ENCODE measurements at regions not wholly inside any gene's neighbourhood (a gene's known extent, or its start where the extent isn't known, plus 50 kb on each side); places are given as distances from the start of the nearest gene placed in this dataset.

GRCh38 chr11:70672991-70673653 is 274.8 kb downstream of the CTTN start:
- no peak for DNase-seq (ENCODE audit: low read depth)

GRCh38 chr11:70674605-70675004 is 276.3 kb downstream of the CTTN start:
- DNase-seq (ENCODE audit: low read depth) = no peak

- no peak for DNase-seq (ENCODE audit: low read depth)
Measured at GRCh38 chr11:70675697-70676374, 277.5 kb downstream of the CTTN start.

DNA sequence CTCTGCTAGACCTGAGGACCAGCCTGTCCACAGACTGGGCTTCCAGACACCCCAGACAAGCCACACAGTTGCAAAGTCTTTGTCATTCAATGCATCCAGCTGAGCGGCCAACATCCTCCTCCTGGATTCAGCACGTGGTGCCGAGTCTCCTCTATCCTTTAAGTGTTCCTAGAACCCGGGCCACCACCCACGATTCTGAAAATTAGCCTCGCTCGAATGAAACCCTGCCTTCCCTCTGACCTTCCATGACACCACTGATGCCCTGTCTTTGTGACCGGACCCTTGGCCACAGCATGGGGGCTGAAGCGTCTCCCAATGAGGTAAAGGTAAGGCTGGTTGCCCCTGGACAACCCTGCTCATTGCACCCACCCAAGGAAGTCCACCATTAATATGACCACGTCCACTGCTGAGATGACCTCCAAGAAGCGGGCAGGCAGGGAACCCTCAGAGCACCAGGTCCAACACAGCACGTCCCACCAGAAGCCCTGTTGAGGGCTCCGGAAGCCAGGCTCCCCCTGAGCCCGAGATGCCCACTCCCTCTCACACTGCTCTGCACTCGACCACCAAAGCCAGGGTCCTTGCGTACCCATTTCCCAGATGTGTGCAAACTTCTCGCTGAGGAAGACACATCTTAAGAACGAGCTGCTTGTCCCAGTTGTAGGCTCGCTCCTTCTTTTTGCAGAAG is 279.0 kb downstream of the CTTN start:
- DNase-seq (ENCODE audit: low read depth) = no peak

- no peak for DNase-seq (ENCODE audit: low read depth)
Measured at GRCh38 chr11:70678931-70679900, 280.9 kb downstream of the CTTN start.

GRCh38 chr11:70680781-70681281 is 282.5 kb downstream of the CTTN start:
- DNase-seq (ENCODE audit: low read depth) = no peak

DNA sequence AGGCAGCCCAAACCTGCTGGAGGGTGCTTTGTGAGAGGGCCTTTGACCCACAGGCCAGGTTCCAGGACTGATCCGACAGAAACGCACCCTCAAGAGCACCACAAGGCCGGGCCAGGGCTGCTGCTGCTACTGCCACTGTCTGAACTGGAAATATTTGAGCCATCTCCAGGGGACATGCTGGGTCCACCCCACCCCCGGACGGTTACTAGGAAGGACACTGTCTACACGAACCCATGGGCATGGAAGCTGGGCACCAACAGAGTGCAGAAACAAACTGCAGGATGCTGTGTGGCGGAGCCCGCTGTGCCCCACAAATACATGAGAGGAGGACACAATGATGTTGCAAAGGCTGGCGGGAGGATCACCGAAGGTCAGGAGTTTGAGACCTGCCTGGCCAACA is 283.7 kb downstream of the CTTN start:
- DNase-seq (ENCODE audit: low read depth) = no peak

DNA sequence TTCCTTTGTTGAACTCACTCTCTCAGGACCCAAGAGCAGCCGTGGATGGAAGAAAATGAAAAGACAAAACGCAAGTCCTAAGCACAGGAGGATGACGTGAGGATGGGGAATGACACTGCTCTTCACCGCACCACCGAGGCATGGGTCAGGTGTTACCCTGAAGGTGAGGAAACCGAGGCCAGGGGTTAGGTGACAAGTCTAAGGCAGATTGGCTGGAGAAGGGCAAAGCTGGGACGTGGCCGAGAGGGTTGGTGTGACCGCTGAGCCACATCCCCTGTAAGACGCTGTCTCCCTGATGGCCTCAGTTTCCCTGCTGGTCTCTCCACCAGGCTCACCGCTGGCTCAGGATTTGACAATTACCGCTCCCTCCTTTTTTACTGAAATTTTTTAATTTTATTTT is 284.4 kb downstream of the CTTN start:
- DNase-seq (ENCODE audit: low read depth) = no peak

GRCh38 chr11:70687716-70688115 is 289.4 kb downstream of the CTTN start:
- no peak for DNase-seq (ENCODE audit: low read depth)

DNA sequence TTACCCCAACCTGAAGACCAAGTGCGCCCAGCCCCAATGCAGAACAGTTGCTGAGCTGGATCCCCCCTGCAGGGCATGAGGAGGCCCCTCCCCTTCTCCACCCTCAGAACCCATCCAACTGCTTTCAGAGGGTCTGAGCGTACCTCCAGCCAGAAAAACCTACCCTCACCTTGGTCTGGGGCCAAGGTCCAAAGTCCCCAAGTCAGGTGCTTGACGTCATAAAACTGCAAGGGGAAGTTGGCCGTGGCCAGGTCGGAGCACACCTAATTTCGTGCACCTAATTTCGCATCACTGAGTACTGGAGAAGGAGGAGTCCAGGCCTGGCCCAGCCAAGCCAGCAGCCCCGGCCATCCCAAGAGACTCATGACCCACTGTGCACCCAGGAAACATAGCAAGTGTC is 289.8 kb downstream of the CTTN start:
- no peak for DNase-seq (ENCODE audit: low read depth)

DNA sequence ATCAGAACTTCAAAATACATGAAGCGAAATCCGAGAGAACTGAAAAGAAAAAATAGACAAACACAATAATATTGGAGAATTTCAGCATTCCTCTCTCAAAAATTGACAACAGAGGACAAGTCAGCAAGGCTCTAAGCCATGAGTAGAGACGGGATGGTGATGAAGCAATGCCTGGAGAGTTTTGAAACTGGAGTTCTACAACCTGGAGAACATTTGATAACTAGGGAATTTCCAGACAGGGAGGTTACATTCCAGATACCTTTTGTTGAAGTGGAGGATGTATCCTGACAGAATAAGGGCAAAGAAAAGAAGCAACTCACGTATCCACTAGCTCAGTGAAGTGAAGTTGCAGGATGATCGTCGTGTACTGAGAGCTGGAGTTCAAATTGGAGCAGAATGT is 291.4 kb downstream of the CTTN start:
- no peak for DNase-seq (ENCODE audit: low read depth)

DNA sequence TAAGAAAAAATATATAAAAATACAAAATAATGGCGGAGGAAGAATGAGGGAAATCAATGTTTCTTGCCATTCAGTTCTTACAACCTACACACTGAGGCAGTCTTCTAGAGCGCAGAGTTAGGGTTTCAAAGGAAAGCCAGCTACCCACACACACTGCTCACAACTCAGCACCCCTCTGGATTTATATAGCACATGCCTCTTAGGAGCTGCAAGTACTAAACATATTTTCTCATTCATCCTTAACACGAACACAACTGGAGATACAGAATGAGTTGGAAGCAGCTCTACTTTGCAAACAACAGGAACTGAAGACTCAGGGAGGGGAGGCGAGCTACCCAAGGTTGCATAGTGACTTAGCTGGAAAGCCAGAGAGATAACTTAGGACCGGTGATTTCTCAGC is 293.8 kb downstream of the CTTN start:
- no peak for DNase-seq (ENCODE audit: low read depth)

DNA sequence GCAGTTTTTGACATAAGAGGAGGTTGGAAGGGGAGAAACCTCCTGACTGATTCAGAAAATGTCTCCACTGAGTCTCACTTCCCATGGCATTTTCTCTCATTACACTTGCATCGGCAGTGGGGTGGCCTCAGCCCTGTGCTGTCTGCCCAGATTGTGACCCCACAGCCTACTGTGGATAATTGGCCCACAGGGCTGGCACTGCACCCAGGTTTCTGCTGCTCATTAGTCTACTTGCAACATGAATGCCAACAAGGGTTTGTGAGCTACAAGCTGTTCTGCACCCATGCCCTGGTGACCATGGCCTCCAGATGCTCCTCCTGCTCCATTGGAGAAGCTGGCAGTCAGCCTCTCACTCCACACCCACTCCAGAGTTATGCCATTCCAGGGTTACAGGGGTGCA is 296.0 kb downstream of the CTTN start:
- no peak for DNase-seq (ENCODE audit: low read depth)

GRCh38 chr11:70695086-70695960 is 297.0 kb downstream of the CTTN start:
- no peak for DNase-seq (ENCODE audit: low read depth)

GRCh38 chr11:70696076-70696475 is 297.7 kb downstream of the CTTN start:
- no peak for DNase-seq (ENCODE audit: low read depth)

GRCh38 chr11:70696564-70696963 is 298.2 kb downstream of the CTTN start:
- DNase-seq (ENCODE audit: low read depth) = no peak

DNA sequence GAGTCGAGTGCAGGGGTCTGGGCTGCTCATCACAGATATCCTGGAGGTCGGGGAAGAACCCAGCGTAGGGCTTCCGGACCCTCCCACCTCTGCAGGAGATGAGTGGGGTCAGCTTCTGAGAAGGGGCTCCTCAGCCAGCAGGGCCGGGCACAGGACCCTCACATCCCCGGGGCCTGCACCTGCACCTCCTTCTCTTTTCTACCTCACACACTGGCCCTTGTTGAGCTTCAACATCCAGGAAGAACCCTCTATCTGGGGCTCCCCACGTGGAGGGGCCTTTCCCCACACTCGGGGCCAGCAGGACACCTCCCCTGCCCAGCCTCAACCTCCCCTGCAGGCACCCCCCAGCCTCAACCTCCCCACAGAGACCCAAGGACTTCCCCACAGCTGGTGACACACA is 299.4 kb downstream of the CTTN start:
- no peak for DNase-seq (ENCODE audit: low read depth)

DNA sequence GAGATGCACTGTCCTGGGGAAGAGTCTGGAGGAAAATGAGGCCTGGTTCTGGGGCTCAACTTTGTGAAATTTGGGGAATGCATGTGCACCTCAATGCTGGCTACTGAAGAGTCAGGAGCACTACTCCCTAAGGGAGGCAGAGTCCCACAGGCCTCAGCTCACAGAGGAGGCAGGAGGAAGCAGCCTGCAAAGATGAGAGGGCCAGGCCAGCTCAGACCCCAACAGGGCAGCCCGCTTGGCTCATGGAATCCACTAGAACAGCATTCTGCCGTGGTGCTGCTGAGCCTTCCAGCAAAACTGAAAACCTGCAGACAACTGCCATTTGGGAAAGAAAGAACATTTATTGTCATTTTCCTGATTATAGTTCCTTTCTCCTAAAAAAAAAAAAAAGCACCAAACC is 300.5 kb downstream of the CTTN start:
- no peak for DNase-seq (ENCODE audit: low read depth)

GRCh38 chr11:70699294-70700221 is 301.2 kb downstream of the CTTN start:
- no peak for DNase-seq (ENCODE audit: low read depth)

All from HT1080 (cell line).